ENCODE measurements at regions not wholly inside any gene's neighbourhood (a gene's known extent, or its start where the extent isn't known, plus 50 kb on each side); places are given as distances from the start of the nearest gene placed in this dataset.

DNA sequence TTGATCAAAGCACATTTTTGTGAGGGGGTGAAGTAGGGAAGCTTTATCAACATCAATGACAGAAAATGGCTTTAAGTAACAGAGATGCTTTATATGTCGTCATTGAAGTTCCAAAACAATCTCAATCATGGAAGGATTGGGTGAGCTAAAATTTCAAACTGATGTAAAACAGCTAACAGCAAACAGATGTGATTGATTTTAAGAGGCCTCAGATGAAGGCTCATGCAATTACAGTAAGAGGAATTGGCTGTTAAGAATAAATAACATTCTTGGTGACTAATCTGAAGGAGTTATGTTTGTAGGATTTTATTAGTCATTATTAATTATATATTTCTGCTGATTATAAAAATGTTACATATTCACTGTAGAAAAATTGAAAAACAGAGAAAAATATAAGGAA, 63.5 kb upstream of the PUM3 start:
- Histone ChIP-seq H3K9ac (ENCODE audit: insufficient read length, low read depth) (no peak overlapping the region), H3K4me3 (ENCODE audit: insufficient read length, low read depth) (no peak overlapping the region), H3K4me1 (ENCODE audit: insufficient read depth, insufficient read length) (no peaks in the 10 kb centered on the region), H3K9me3 (ENCODE audit: insufficient read depth, low read length) (no peaks in the 10 kb centered on the region), H3K27me3 (ENCODE audit: insufficient read depth, insufficient read length) (no peaks in the 10 kb centered on the region), H3K36me3 (ENCODE audit: insufficient read depth, insufficient read length, low read length) (no peaks in the 10 kb centered on the region)
- TF ChIP-seq SUZ12 (IDR thresholded peaks at IDR 0.05; ENCODE audit: extremely low read depth, insufficient read depth, insufficient read length) (no peak), YY1 (IDR thresholded peaks at IDR 0.05; ENCODE audit: insufficient read depth, insufficient read length) (no peak), ZNF274 (IDR thresholded peaks at IDR 0.05; ENCODE audit: low read depth, low read length) (no peak)
- DNase-seq (ENCODE audit: low read depth, low spot score) = no peak

DNA sequence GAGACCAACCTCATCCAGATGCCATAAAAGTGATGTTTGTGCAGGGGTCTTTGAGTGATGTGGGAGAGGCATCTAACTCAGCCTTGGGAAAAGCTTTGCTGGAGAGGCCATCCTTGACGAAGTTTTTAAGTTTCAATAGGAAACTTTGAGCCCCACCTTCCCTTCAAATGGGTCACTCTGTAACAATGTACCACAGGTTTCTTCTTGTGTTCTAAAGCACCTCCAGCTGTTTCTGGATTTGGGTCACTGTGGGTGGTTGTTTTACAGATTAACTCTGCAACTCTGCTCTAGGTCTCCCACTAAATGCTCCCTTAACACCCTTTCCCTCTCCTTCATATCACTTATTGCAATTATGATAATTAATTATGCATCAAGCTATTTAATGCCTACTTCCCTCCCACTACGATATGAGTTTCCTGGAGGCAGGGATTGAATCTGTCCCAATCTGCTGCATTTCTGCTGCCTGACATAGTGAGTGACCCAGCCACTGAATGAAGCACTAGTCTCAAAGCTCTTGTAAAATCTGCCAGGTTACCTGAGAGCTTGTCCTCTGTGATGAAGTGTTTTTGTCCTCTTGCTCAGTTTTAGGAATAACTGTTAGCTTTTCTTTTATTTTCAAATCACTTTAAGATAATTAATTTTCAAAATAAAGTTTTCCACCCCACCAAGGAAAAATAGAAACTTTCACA, 60.5 kb upstream of the PUM3 start:
- DNase-seq (ENCODE audit: low read depth, low spot score) = no peak
- no peaks in the 10 kb centered on the region for H3K36me3 ChIP-seq (ENCODE audit: insufficient read depth, insufficient read length, low read length)
- no peak overlapping the region for H3K4me3 ChIP-seq (ENCODE audit: insufficient read length, low read depth)
- H3K9ac ChIP-seq (ENCODE audit: insufficient read length, low read depth) = no peak overlapping the region
- no peaks in the 10 kb centered on the region for H3K4me1 ChIP-seq (ENCODE audit: insufficient read depth, insufficient read length)
- no peak for TF ChIP-seq SUZ12 (IDR thresholded peaks at IDR 0.05; ENCODE audit: extremely low read depth, insufficient read depth, insufficient read length)
- no peak for TF ChIP-seq YY1 (IDR thresholded peaks at IDR 0.05; ENCODE audit: insufficient read depth, insufficient read length)
- no peak for TF ChIP-seq ZNF274 (IDR thresholded peaks at IDR 0.05; ENCODE audit: low read depth, low read length)
- peaks cover 12% of the 10 kb centered on the region for H3K9me3 ChIP-seq (ENCODE audit: insufficient read depth, low read length)
- H3K27me3 ChIP-seq (ENCODE audit: insufficient read depth, insufficient read length) = no peaks in the 10 kb centered on the region

Measured in NT2/D1 (cell line).